GM12878 (cell line): ENCODE measurements at regions not wholly inside any gene's neighbourhood (a gene's known extent, or its start where the extent isn't known, plus 50 kb on each side); places are given as distances from the start of the nearest gene placed in this dataset.

Experiments used
- ATAC-seq: fragments of 200-7000 bp; cut with Tn5 transposase; 3 replicates; pipeline ENCODE4 v1.9.1; 2020; ENCODE audit warnings: mild to moderate bottlenecking, moderate library complexity
- BruUV-seq: library from RNA; stranded (reverse); fragments of 400-500 nt; replicated peaks from 2 replicates; lab custom pipeline; 2021; lab: Mats Ljungman, UMichigan
- CTCF ChIA-PET: fragments of 300-600 bp; sonication (Branson Sonifier 250); formaldehyde crosslinking; extraction: SDS; loops from one replicate; lab custom pipeline; 2021; ENCODE audit warnings: inconsistent platforms; lab: Yijun Ruan, JAX
- POLR2A ChIA-PET: fragments of 350-600 bp; formaldehyde crosslinking; extraction: SDS; loops from one replicate; lab custom pipeline; 2021; ENCODE audit warnings: inconsistent platforms; lab: Charles Lee
- RAD21 ChIA-PET: fragments of 300-600 bp; sonication (Branson Sonifier 250); formaldehyde crosslinking; loops from one replicate; lab custom pipeline; 2023; ENCODE audit warnings: antibody characterized with exemption; ENCODE audit not compliant: unreplicated experiment; lab: Charles Lee
- SMC1A ChIA-PET: fragments of 300-600 bp; sonication (Branson Sonifier 250); formaldehyde crosslinking; loops from one replicate; lab custom pipeline; 2023; ENCODE audit not compliant: unreplicated experiment, uncharacterized antibody; lab: Charles Lee
- DNase-seq: peaks from one replicate; pipeline ENCODE4 v3.0.0-alpha.2; 2011; ENCODE audit warnings: low read depth, low spot score
- FAIRE-seq: peaks from 3 replicates; lab custom pipeline; 2011; peaks lifted over from hg19 to GRCh38; lab: Jason Lieb, UNC
- H2AFZ ChIP-seq: 2 replicates; pipeline ENCODE4 v1.6.0; 2011; ENCODE audit warnings: low read depth, low read length, control low read depth; ENCODE audit not compliant: control insufficient read depth
- H3K27ac ChIP-seq: 2 replicates; pipeline ENCODE4 v1.5.1; 2011; ENCODE audit warnings: control low read depth; ENCODE audit not compliant: control insufficient read depth, insufficient read depth
- H3K27me3 ChIP-seq, 2 experiments: replicated peaks in 1 of 2; 2 replicates each; pipeline versions ENCODE4 v1.6.0 to v1.6.1; 2011; ENCODE audit warnings: low read length in 1 of 2; ENCODE audit not compliant: control insufficient read depth in 2 of 2, insufficient read depth in 2 of 2
- H3K36me3 ChIP-seq, 2 experiments: 2 replicates each; pipeline ENCODE4 v1.5.1; 2011; ENCODE audit warnings: low read length in 1 of 2; ENCODE audit not compliant: control insufficient read depth in 2 of 2, insufficient read depth in 2 of 2
- H3K4me1 ChIP-seq: 2 replicates; pipeline ENCODE4 v1.6.1; 2011; ENCODE audit warnings: mild to moderate bottlenecking, low read length, moderate library complexity, mixed read lengths; ENCODE audit not compliant: control insufficient read depth, insufficient read depth
- H3K4me2 ChIP-seq: 2 replicates; pipeline ENCODE4 v1.6.0; 2011; ENCODE audit warnings: control low read depth; ENCODE audit not compliant: control insufficient read depth, insufficient read depth
- H3K4me3 ChIP-seq: fragments of 200-600 bp; sonication (generic); 2 replicates; pipeline ENCODE4 v1.5.1; 2016
- H3K79me2 ChIP-seq: 2 replicates; pipeline ENCODE4 v1.6.0; 2011; ENCODE audit warnings: low read length; ENCODE audit not compliant: control insufficient read depth, insufficient read depth
- H3K9ac ChIP-seq: 2 replicates; pipeline ENCODE4 v1.8.0; 2011; ENCODE audit warnings: low read length, control low read depth, mixed read lengths; ENCODE audit not compliant: control insufficient read depth, insufficient read depth
- H3K9me3 ChIP-seq: replicated peaks from 3 replicates; pipeline ENCODE4 v1.5.1; 2011; ENCODE audit warnings: mild to moderate bottlenecking, low read length; ENCODE audit not compliant: control insufficient read depth, insufficient read depth
- H4K20me1 ChIP-seq: 2 replicates; pipeline ENCODE4 v1.6.0; 2011; ENCODE audit not compliant: control insufficient read depth, insufficient read depth
- BMI1 ChIP-seq: fragments of 450-650 bp; IDR thresholded peaks from 2 replicates; pipeline ENCODE4 v1.6.1; 2016; ENCODE audit warnings: mild to moderate bottlenecking, moderate library complexity, borderline replicate concordance
- FOXK2 ChIP-seq: fragments of 450-650 bp; IDR thresholded peaks from 2 replicates; pipeline ENCODE4 v1.6.1; 2017; ENCODE audit warnings: mild to moderate bottlenecking, moderate library complexity
- GATAD2B ChIP-seq: fragments of 450-650 bp; conservative IDR thresholded peaks from 2 replicates; pipeline ENCODE4 v1.6.1; 2017; ENCODE audit warnings: low read depth, mild to moderate bottlenecking, moderate library complexity
- HDAC6 ChIP-seq: fragments of 200-600 bp; sonication (generic); IDR thresholded peaks from one replicate; pipeline ENCODE4 v1.8.0; 2017; ENCODE audit warnings: antibody characterized with exemption; ENCODE audit not compliant: unreplicated experiment
- ZBTB4 ChIP-seq: fragments of 450-650 bp; formaldehyde crosslinking; IDR thresholded peaks from 2 replicates; pipeline ENCODE4 v1.4.0; 2022; ENCODE audit warnings: mild to moderate bottlenecking, moderate library complexity
- ZNF622 ChIP-seq: fragments of 450-650 bp; IDR thresholded peaks from 2 replicates; pipeline ENCODE4 v1.6.1; 2017; ENCODE audit warnings: mild to moderate bottlenecking, inconsistent platforms
- in situ Hi-C: fragments of 300-500 bp; cut with MboI; formaldehyde crosslinking; loops from 9 replicates; pipeline ENCODE4 v1.14.3; 2018; ENCODE audit warnings: mixed read lengths
- intact Hi-C: fragments of 100-400 bp; cut with micrococcal nuclease; formaldehyde crosslinking; loops from one replicate; pipeline ENCODE4 v1.14.2; 2022; ENCODE audit not compliant: unreplicated experiment
- TF ChIP-seq, protein P1 (sequence below): fragments of 450-650 bp; IDR thresholded peaks from 2 replicates; pipeline ENCODE4 v1.6.1; 2016; ENCODE audit warnings: mild to moderate bottlenecking
- TF ChIP-seq, protein P2 (sequence below): fragments of 150-350 bp; IDR thresholded peaks from 2 replicates; pipeline ENCODE4 v1.6.1; 2016; ENCODE audit warnings: low read depth, low read length
- TF ChIP-seq, protein P3 (sequence below): fragments of 450-650 bp; IDR thresholded peaks from 2 replicates; pipeline ENCODE4 v1.6.1; 2018; ENCODE audit warnings: mild to moderate bottlenecking, low read depth, moderate library complexity; ENCODE audit not compliant: partially characterized antibody

- Histone ChIP-seq H3K4me2 (no peak overlapping the region), H3K9ac (no peak overlapping the region), H3K4me1 (no peaks in the 10 kb centered on the region), H3K9me3 (no peaks in the 10 kb centered on the region), H4K20me1 (no peaks in the 10 kb centered on the region), H3K36me3 (no peaks in the 10 kb centered on the region), H3K27ac (no peak overlapping the region), H2AFZ (no peak overlapping the region), H3K27me3 (peaks cover 1 to 2% of the 10 kb centered on the region in 2 experiments; a peak in 2 of 4 replicates), H3K79me2 (no peaks in the 10 kb centered on the region), H3K4me3 (no peak overlapping the region)
- TF ChIP-seq GATAD2B = no peak
- no peak for TF ChIP-seq ZNF622
- TF ChIP-seq HDAC6 = no peak
- TF ChIP-seq BMI1 = no peak
- TF ChIP-seq, protein P1, sequence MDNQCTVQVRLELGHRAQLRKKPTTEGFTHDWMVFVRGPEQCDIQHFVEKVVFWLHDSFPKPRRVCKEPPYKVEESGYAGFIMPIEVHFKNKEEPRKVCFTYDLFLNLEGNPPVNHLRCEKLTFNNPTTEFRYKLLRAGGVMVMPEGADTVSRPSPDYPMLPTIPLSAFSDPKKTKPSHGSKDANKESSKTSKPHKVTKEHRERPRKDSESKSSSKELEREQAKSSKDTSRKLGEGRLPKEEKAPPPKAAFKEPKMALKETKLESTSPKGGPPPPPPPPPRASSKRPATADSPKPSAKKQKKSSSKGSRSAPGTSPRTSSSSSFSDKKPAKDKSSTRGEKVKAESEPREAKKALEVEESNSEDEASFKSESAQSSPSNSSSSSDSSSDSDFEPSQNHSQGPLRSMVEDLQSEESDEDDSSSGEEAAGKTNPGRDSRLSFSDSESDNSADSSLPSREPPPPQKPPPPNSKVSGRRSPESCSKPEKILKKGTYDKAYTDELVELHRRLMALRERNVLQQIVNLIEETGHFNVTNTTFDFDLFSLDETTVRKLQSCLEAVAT = no peak
- no peak for TF ChIP-seq FOXK2
- TF ChIP-seq ZBTB4 = no peak
- TF ChIP-seq, protein P2, sequence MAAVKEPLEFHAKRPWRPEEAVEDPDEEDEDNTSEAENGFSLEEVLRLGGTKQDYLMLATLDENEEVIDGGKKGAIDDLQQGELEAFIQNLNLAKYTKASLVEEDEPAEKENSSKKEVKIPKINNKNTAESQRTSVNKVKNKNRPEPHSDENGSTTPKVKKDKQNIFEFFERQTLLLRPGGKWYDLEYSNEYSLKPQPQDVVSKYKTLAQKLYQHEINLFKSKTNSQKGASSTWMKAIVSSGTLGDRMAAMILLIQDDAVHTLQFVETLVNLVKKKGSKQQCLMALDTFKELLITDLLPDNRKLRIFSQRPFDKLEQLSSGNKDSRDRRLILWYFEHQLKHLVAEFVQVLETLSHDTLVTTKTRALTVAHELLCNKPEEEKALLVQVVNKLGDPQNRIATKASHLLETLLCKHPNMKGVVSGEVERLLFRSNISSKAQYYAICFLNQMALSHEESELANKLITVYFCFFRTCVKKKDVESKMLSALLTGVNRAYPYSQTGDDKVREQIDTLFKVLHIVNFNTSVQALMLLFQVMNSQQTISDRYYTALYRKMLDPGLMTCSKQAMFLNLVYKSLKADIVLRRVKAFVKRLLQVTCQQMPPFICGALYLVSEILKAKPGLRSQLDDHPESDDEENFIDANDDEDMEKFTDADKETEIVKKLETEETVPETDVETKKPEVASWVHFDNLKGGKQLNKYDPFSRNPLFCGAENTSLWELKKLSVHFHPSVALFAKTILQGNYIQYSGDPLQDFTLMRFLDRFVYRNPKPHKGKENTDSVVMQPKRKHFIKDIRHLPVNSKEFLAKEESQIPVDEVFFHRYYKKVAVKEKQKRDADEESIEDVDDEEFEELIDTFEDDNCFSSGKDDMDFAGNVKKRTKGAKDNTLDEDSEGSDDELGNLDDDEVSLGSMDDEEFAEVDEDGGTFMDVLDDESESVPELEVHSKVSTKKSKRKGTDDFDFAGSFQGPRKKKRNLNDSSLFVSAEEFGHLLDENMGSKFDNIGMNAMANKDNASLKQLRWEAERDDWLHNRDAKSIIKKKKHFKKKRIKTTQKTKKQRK = no peak
- TF ChIP-seq, protein P3, sequence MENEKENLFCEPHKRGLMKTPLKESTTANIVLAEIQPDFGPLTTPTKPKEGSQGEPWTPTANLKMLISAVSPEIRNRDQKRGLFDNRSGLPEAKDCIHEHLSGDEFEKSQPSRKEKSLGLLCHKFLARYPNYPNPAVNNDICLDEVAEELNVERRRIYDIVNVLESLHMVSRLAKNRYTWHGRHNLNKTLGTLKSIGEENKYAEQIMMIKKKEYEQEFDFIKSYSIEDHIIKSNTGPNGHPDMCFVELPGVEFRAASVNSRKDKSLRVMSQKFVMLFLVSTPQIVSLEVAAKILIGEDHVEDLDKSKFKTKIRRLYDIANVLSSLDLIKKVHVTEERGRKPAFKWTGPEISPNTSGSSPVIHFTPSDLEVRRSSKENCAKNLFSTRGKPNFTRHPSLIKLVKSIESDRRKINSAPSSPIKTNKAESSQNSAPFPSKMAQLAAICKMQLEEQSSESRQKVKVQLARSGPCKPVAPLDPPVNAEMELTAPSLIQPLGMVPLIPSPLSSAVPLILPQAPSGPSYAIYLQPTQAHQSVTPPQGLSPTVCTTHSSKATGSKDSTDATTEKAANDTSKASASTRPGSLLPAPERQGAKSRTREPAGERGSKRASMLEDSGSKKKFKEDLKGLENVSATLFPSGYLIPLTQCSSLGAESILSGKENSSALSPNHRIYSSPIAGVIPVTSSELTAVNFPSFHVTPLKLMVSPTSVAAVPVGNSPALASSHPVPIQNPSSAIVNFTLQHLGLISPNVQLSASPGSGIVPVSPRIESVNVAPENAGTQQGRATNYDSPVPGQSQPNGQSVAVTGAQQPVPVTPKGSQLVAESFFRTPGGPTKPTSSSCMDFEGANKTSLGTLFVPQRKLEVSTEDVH = no peak
- ChIA-PET POLR2A (no interaction called here), CTCF (interaction anchor here (2.3 kb wide), 1 partner anchor 19 kb away, joined by 7 read pairs; no protein-coding TSS in a partner anchor), SMC1A (no interaction called here), RAD21 (no interaction called here)
- FAIRE-seq = no peak
- intact Hi-C loops = no loop called here
- no peak for DNase-seq
- no TSS peak for BruUV-seq
- in situ Hi-C loops = no loop called here
- no peak for ATAC-seq
These were observed 72.4 kb upstream of the USP47 start for GRCh38 chr11:11769362-11769761.
